ENCODE measurements at regions not wholly inside any gene's neighbourhood (a gene's known extent, or its start where the extent isn't known, plus 50 kb on each side); places are given as distances from the start of the nearest gene placed in this dataset.

GRCh38 chr2:160721089-160722040, 227.8 kb upstream of the RBMS1 start:
- TF ChIP-seq CTCF (optimal IDR thresholded peaks at IDR 0.05 in 1 of 3, IDR thresholded peaks at IDR 0.05 in 1 of 3, conservative IDR thresholded peaks at IDR 0.05 in 1 of 3; ENCODE audit: extremely low read depth in 1 of 3, insufficient read depth in 2 of 3, low read length in 3 of 3) (no peak), EZH2 (IDR thresholded peaks at IDR 0.05; ENCODE audit: low read length) (no peak)

All from keratinocyte (primary cell).